ENCODE measurements at regions not wholly inside any gene's neighbourhood (a gene's known extent, or its start where the extent isn't known, plus 50 kb on each side); places are given as distances from the start of the nearest gene placed in this dataset.

DNA sequence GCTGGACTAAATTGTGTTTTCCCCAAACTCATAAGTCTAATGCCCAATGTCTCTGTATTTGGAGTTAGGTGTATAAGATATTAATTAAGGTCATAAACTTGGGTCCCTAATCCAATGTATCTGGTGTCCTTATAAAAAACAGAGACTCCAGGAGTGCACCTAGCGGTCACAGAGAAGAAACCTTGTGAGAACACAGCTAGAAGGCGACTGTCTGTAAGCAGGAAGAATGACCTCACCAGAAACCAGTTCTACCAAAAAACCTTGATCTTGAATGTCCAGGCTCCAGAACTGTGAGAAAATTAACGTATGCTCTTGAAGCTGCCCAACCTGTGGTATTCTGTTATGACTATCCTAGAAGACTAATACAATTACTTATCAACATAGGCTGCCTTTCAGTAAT, 591.7 kb upstream of the PTPRD start:
- TF ChIP-seq, protein P1, sequence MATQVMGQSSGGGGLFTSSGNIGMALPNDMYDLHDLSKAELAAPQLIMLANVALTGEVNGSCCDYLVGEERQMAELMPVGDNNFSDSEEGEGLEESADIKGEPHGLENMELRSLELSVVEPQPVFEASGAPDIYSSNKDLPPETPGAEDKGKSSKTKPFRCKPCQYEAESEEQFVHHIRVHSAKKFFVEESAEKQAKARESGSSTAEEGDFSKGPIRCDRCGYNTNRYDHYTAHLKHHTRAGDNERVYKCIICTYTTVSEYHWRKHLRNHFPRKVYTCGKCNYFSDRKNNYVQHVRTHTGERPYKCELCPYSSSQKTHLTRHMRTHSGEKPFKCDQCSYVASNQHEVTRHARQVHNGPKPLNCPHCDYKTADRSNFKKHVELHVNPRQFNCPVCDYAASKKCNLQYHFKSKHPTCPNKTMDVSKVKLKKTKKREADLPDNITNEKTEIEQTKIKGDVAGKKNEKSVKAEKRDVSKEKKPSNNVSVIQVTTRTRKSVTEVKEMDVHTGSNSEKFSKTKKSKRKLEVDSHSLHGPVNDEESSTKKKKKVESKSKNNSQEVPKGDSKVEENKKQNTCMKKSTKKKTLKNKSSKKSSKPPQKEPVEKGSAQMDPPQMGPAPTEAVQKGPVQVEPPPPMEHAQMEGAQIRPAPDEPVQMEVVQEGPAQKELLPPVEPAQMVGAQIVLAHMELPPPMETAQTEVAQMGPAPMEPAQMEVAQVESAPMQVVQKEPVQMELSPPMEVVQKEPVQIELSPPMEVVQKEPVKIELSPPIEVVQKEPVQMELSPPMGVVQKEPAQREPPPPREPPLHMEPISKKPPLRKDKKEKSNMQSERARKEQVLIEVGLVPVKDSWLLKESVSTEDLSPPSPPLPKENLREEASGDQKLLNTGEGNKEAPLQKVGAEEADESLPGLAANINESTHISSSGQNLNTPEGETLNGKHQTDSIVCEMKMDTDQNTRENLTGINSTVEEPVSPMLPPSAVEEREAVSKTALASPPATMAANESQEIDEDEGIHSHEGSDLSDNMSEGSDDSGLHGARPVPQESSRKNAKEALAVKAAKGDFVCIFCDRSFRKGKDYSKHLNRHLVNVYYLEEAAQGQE (IDR thresholded peaks at IDR 0.05; ENCODE audit: insufficient read depth in 1 of 2, low read depth in 2 of 2, low read length in 2 of 2): no peak
- TF ChIP-seq POLR2AphosphoS5 (IDR thresholded peaks at IDR 0.05; ENCODE audit: low read depth, low read length) (no peak), SIN3A (IDR thresholded peaks at IDR 0.05; ENCODE audit: borderline replicate concordance, insufficient read depth, low read length) (no peak), TAF1 (IDR thresholded peaks at IDR 0.05; ENCODE audit: borderline replicate concordance, insufficient read depth, low read length) (no peak)

Data from PFSK-1 (cell line).